ENCODE measurements at regions not wholly inside any gene's neighbourhood (a gene's known extent, or its start where the extent isn't known, plus 50 kb on each side); places are given as distances from the start of the nearest gene placed in this dataset.

DNA sequence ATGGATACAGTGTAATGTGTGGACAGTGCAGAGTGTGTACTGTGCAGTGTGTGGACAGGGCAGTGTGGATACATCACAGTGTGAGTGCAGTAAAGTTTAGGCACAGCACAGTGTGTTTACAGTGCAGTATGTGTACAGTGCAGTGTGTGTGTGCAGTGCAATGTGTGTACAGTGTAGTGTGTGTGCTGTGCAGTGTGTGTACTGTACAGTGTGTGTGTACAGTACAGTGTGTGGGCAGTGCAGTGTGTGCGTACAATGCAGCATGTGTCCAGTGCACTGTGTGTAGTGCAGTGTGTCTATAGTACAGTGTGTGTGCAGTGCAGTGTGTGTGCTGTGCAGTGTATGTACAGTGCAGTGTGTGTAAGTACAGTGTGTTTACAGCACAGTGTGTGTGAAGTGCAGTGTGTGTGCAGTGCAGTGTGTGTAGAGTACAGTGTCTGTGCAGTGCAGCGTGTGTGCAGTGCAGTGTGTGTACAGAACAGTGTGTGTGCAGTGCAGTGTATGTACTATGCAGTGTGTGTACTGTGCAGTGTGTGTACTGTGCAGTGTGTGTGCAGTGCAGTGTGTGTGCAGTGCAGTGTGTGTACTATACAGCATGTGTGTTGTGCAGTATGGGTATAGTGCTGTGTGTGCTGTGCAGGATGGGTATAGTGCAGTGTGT lies 385.2 kb downstream of the KIF16B start:
- Histone ChIP-seq H3K9me3 (ENCODE audit: low read length) (no peaks in the 10 kb centered on the region), H3K4me3 (ENCODE audit: low read depth, low read length, poor library complexity, severe bottlenecking) (no peak overlapping the region), H3K4me1 (ENCODE audit: insufficient read depth, low read length, poor library complexity, severe bottlenecking) (no peaks in the 10 kb centered on the region), H3K4me2 (ENCODE audit: low read length) (no peak overlapping the region), H3K79me2 (ENCODE audit: insufficient read depth, low read depth, low read length) (no peaks in the 10 kb centered on the region), H3K9me2 (ENCODE audit: insufficient read depth, low read length) (no peaks in the 10 kb centered on the region; the same call in 1 of the 2 replicates), H3K27ac (ENCODE audit: low read depth, low read length, poor library complexity, severe bottlenecking) (no peak overlapping the region), H4K20me1 (ENCODE audit: insufficient read depth, low read length) (no peaks in the 10 kb centered on the region), H2AFZ (ENCODE audit: low read length) (no peak overlapping the region), H3K36me3 (ENCODE audit: insufficient read depth, low read length) (no peaks in the 10 kb centered on the region)
- ChIA-PET CTCF (ENCODE audit: unreplicated experiment) (no interaction called here), POLR2A (no interaction called here)
- DNase-seq (ENCODE audit: low spot score) = no peak
- no TSS peak for BruUV-seq (replicated peaks)
- TF ChIP-seq, protein P1, sequence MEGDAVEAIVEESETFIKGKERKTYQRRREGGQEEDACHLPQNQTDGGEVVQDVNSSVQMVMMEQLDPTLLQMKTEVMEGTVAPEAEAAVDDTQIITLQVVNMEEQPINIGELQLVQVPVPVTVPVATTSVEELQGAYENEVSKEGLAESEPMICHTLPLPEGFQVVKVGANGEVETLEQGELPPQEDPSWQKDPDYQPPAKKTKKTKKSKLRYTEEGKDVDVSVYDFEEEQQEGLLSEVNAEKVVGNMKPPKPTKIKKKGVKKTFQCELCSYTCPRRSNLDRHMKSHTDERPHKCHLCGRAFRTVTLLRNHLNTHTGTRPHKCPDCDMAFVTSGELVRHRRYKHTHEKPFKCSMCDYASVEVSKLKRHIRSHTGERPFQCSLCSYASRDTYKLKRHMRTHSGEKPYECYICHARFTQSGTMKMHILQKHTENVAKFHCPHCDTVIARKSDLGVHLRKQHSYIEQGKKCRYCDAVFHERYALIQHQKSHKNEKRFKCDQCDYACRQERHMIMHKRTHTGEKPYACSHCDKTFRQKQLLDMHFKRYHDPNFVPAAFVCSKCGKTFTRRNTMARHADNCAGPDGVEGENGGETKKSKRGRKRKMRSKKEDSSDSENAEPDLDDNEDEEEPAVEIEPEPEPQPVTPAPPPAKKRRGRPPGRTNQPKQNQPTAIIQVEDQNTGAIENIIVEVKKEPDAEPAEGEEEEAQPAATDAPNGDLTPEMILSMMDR (conservative IDR thresholded peaks at IDR 0.05; ENCODE audit: low read length) = no peak
- no peak for TF ChIP-seq EZH2phosphoT487 (IDR thresholded peaks at IDR 0.05; ENCODE audit: borderline replicate concordance, low read depth, low read length)
- intact Hi-C loops (cut with micrococcal nuclease; ENCODE audit: unreplicated experiment) = no loop called here

DNA sequence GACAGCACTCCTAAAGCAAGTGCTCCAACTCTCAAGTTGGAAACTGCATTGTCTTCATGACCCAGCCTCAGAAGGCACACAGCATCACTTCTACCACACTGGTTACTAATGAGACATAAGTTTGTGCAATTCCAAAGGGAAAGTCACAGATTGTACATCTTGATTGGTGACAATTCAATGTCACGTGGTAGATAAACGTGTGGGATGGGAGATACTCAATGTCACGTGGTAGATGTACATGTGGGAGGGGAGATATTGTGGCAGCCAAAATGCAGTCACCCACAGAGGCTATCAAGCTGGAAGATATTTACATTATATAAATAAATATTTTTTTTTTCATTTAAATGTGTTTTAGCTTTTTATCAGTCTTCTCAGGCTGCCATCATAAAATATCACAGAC lies 393.3 kb downstream of the KIF16B start:
- CTCF ChIA-PET (ENCODE audit: unreplicated experiment) = no interaction called here
- Histone ChIP-seq H3K4me1 (ENCODE audit: insufficient read depth, low read length, poor library complexity, severe bottlenecking) (no peaks in the 10 kb centered on the region), H3K4me3 (ENCODE audit: low read depth, low read length, poor library complexity, severe bottlenecking) (no peak overlapping the region), H3K4me2 (ENCODE audit: low read length) (no peak overlapping the region), H3K9me3 (ENCODE audit: low read length) (no peaks in the 10 kb centered on the region), H3K79me2 (ENCODE audit: insufficient read depth, low read depth, low read length) (no peaks in the 10 kb centered on the region), H2AFZ (ENCODE audit: low read length) (no peak overlapping the region), H3K27ac (ENCODE audit: low read depth, low read length, poor library complexity, severe bottlenecking) (no peak overlapping the region), H3K9me2 (ENCODE audit: insufficient read depth, low read length) (no peaks in the 10 kb centered on the region), H4K20me1 (ENCODE audit: insufficient read depth, low read length) (no peaks in the 10 kb centered on the region), H3K36me3 (ENCODE audit: insufficient read depth, low read length) (no peaks in the 10 kb centered on the region)
- TF ChIP-seq EZH2phosphoT487 (IDR thresholded peaks at IDR 0.05; ENCODE audit: borderline replicate concordance, low read depth, low read length) = no peak
- TF ChIP-seq, protein P1 (conservative IDR thresholded peaks at IDR 0.05; ENCODE audit: low read length) = no peak
- BruUV-seq (replicated peaks) = no TSS peak
- POLR2A ChIA-PET = interaction anchor here (0.6 to 0.9 kb wide), 3 partner anchors 20 to 228 kb away, joined by 3 to 4 read pairs (median 3); no protein-coding TSS in a partner anchor
- DNase-seq (ENCODE audit: low spot score) = no peak
- intact Hi-C loops (cut with micrococcal nuclease; ENCODE audit: unreplicated experiment) = no loop called here

DNA sequence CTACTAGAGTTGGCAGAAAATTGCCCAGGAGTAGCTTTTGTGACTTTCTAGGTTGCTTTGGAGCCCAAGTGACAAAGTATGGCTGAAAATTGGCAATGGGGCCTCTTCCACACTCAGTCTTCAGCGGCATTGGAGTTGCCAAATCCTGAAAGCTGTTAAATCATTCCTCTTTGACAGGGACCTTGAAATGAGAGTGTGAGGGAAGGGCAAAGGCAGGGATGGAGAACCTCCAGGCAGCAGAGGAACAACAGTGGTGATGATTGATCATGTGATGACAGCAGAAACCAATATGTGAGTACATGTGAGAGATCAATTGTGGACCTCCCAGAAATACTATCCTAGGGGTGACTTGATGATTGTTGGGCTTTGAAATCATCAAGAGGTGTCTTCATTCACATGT lies 393.9 kb downstream of the KIF16B start:
- Histone ChIP-seq H3K79me2 (ENCODE audit: insufficient read depth, low read depth, low read length) (no peaks in the 10 kb centered on the region), H3K4me2 (ENCODE audit: low read length) (no peak overlapping the region), H3K36me3 (ENCODE audit: insufficient read depth, low read length) (no peaks in the 10 kb centered on the region), H3K9me2 (ENCODE audit: insufficient read depth, low read length) (no peaks in the 10 kb centered on the region), H3K27ac (ENCODE audit: low read depth, low read length, poor library complexity, severe bottlenecking) (no peak overlapping the region), H3K4me1 (ENCODE audit: insufficient read depth, low read length, poor library complexity, severe bottlenecking) (no peaks in the 10 kb centered on the region), H4K20me1 (ENCODE audit: insufficient read depth, low read length) (no peaks in the 10 kb centered on the region), H2AFZ (ENCODE audit: low read length) (no peak overlapping the region), H3K9me3 (ENCODE audit: low read length) (no peaks in the 10 kb centered on the region), H3K4me3 (ENCODE audit: low read depth, low read length, poor library complexity, severe bottlenecking) (no peak overlapping the region)
- no peak for DNase-seq (ENCODE audit: low spot score)
- POLR2A ChIA-PET = interaction anchor here (0.6 to 2.0 kb wide), 4 partner anchors 11 to 33 kb away, joined by 3 to 8 read pairs (median 3); no protein-coding TSS in a partner anchor
- CTCF ChIA-PET (ENCODE audit: unreplicated experiment) = no interaction called here
- TF ChIP-seq, protein P1 (conservative IDR thresholded peaks at IDR 0.05; ENCODE audit: low read length) = no peak
- no peak for TF ChIP-seq EZH2phosphoT487 (IDR thresholded peaks at IDR 0.05; ENCODE audit: borderline replicate concordance, low read depth, low read length)
- no TSS peak for BruUV-seq (replicated peaks)
- intact Hi-C loops (cut with micrococcal nuclease; ENCODE audit: unreplicated experiment) = no loop called here

Measured in OCI-LY7 (cell line).